ENCODE measurements at regions not wholly inside any gene's neighbourhood (a gene's known extent, or its start where the extent isn't known, plus 50 kb on each side); places are given as distances from the start of the nearest gene placed in this dataset.

DNA sequence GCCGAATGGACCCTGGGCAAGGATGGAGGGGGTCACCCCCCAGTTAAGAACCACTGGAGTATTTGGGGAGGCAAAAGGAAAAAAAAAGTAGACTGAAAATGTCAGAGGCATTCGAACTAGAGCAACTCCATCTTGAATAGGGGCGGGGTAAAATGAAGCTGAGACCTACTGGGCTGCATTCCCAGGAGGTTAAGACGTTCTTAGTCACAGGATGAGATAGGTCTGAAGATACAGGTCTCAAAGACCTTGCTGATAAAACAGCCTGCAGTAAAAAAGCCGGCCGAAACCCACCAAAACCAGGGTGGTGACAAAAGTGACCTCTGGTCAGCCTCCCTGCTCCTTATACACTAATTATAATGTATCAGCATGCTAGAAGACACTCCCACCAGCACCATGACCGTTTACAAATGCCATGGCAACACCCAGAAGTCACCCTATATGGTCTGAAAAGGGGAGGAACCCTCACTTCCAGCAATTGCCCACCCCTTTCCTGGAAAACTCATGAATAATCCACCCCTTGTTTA is 70.4 kb upstream of the KCNG1 start:
- DNase-seq (ENCODE audit: insufficient read length, low spot score) (no peak), FAIRE-seq (no peak)
- no peak for TF ChIP-seq POLR2A (IDR thresholded peaks at IDR 0.05; ENCODE audit: low read depth, low read length)

GRCh38 chr20:51092338-51092737 is 69.4 kb upstream of the KCNG1 start:
- no peak for DNase-seq (ENCODE audit: insufficient read length, low spot score)
- no peak for FAIRE-seq
- TF ChIP-seq POLR2A (IDR thresholded peaks at IDR 0.05; ENCODE audit: low read depth, low read length): no peak

GRCh38 chr20:51091406-51092195 is 68.7 kb upstream of the KCNG1 start:
- FAIRE-seq (no peak), DNase-seq (ENCODE audit: insufficient read length, low spot score) (no peak)
- TF ChIP-seq POLR2A (IDR thresholded peaks at IDR 0.05; ENCODE audit: low read depth, low read length): no peak

GRCh38 chr20:51089840-51090239 is 66.9 kb upstream of the KCNG1 start:
- FAIRE-seq (no peak), DNase-seq (ENCODE audit: insufficient read length, low spot score) (no peak)
- no peak for TF ChIP-seq POLR2A (IDR thresholded peaks at IDR 0.05; ENCODE audit: low read depth, low read length)

- DNase-seq (ENCODE audit: insufficient read length, low spot score) (no peak), FAIRE-seq (no peak)
Observed at GRCh38 chr20:51089272-51089781, 66.4 kb upstream of the KCNG1 start.

DNA sequence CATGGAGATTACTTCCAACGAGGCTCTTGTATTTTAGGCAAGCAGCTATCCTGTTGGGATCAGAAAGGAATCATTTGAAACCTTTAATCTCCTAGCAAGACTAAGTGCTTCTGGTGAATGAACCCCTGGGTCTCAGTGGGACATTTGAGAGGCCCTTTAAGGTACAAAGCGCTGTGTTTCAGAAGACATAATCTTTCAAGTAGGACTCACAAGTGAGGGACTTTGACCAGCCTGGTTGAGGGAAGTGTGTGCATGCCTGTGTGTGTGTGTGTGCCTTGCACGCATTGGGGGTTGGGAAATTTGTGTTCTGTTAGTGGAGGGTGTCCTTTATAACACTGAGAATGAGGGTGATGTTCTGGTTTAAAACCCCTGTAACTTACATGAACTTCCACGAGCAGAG is 64.4 kb upstream of the KCNG1 start:
- no peak for TF ChIP-seq POLR2A (IDR thresholded peaks at IDR 0.05; ENCODE audit: low read depth, low read length)
- DNase-seq (ENCODE audit: insufficient read length, low spot score): no peak
- no peak for FAIRE-seq

More at GRCh38 chr20:51089272-51089781, 66.4 kb upstream of the KCNG1 start:
- no peak for TF ChIP-seq POLR2A (IDR thresholded peaks at IDR 0.05; ENCODE audit: low read depth, low read length)

- FAIRE-seq (no peak), DNase-seq (ENCODE audit: insufficient read length, low spot score) (no peak)
- no peak for TF ChIP-seq POLR2A (IDR thresholded peaks at IDR 0.05; ENCODE audit: low read depth, low read length)
Observed at GRCh38 chr20:51085769-51086168, 62.9 kb upstream of the KCNG1 start.

GRCh38 chr20:51084593-51085377 is 61.9 kb upstream of the KCNG1 start:
- no peak for TF ChIP-seq POLR2A (IDR thresholded peaks at IDR 0.05; ENCODE audit: low read depth, low read length)
- DNase-seq (ENCODE audit: insufficient read length, low spot score) (no peak), FAIRE-seq (no peak)

DNA sequence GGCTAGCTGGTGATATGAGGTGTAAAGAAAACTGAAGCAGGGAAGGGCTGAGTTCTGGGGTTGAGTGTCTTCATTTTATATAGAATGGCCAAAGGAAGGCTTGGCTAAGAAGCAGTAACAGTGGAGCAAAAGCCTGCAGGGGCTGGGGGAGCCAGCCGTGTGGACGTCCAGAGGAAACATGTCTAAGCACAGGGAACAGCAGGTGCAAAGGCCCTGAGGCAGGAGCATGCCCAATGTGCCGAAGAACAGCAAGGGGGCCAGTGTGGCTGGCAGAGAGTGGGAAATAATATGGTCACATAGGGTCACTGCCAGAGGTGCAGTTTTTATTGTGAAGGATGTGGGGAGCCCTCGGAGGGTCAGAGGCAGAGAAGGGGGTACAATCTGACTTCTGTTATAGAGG is 60.5 kb upstream of the KCNG1 start:
- TF ChIP-seq POLR2A (IDR thresholded peaks at IDR 0.05; ENCODE audit: low read depth, low read length): no peak
- no peak for FAIRE-seq
- no peak for DNase-seq (ENCODE audit: insufficient read length, low spot score)

- no peak for DNase-seq (ENCODE audit: insufficient read length, low spot score)
- no peak for TF ChIP-seq POLR2A (IDR thresholded peaks at IDR 0.05; ENCODE audit: low read depth, low read length)
- no peak for FAIRE-seq
Observed at GRCh38 chr20:51082988-51083387, 60.1 kb upstream of the KCNG1 start.

DNA sequence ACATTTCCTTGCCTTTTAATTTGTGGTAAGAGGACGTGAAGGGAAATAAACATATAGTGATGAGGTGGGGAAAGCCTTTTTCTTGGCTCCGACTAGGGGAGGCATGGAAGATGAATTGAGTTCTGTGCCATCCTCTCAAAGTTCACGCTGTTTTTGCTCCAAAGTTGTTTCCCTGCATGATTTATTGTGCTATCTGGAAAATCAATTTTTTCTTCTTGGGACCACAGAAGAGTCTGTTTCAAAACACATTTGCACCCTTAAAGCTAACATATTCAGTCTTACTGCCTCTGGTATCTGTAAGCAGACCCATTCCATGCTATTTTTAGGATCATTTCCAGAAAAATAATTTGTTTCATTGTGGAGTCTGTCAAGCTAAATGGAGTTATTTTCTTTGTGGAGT is 57.6 kb upstream of the KCNG1 start:
- no peak for DNase-seq (ENCODE audit: insufficient read length, low spot score)
- TF ChIP-seq POLR2A (IDR thresholded peaks at IDR 0.05; ENCODE audit: low read depth, low read length): no peak
- no peak for FAIRE-seq

DNA sequence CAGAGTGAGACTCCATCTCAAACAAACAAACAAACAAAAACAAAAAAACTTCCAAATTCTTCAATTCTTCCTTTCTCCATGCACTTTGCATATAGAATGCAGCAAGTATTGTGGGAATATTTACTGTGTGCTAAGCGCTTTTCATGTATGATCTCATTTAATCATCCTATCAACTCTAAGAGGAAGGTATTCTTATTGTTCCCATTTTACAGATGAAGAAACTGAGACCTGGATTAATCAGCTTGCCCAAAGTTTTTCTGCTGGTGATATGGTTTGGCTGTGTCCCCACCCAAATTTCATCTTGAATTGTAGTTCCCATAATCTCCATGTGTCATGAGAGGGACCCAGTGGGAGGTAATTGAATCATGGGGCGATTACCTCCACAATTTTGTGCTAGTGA is 56.6 kb upstream of the KCNG1 start:
- FAIRE-seq (no peak), DNase-seq (ENCODE audit: insufficient read length, low spot score) (no peak)
- TF ChIP-seq POLR2A (IDR thresholded peaks at IDR 0.05; ENCODE audit: low read depth, low read length): no peak

DNA sequence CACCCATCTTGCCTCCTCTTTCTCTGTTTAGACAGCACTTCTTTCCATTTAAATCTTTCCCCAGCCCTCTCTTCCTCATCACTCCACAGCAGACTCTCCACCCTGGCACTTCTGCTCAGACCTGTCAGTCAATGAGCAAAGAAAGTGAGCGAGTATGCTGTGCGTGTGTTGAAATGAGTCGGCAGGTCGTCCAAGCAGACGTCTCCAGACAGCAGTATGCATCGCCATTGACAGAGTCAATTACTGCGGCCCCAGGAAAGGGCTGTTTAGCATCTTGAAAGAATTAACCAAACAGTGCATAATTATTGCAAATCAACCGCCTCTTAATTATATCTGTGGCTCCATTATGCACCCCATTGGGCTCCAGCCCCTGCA is 54.8 kb upstream of the KCNG1 start:
- DNase-seq (ENCODE audit: insufficient read length, low spot score): no peak
- TF ChIP-seq POLR2A (IDR thresholded peaks at IDR 0.05; ENCODE audit: low read depth, low read length): no peak
- no peak for FAIRE-seq
